G401 (cell line): ENCODE measurements at regions not wholly inside any gene's neighbourhood (a gene's known extent, or its start where the extent isn't known, plus 50 kb on each side); places are given as distances from the start of the nearest gene placed in this dataset.
A peak's percentile ranks its signal among the peaks of the same experiment; 100 is the strongest.

Experiments used
- DNase-seq: peaks from one replicate; pipeline ENCODE4 v3.0.0-alpha.2; 2015; ENCODE audit warnings: low spot score
- in situ Hi-C: cut with HindIII; loops from 2 replicates; pipeline ENCODE4 v1.10.0; 2016; ENCODE audit warnings: low sequenced_read_pairs, mixed read lengths

DNA sequence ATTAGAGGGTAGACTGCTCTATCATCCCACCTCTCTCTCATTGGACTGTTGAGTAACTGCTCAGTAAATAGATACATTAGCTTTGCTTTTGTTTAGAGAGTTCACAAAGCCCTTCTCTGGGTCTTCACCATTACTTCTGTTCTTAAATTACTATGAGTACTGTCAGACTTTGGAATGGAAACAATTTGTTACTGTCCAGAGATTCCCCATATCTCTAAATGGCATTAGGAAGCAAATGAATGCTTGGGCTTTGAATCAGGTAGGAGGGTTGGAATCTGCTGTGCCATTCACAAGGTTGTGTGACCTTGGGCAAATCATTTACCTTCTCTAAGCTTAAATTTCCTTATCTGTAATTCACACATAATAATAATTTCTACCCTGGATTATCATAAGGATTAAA lies 541.0 kb upstream of the FZD8 start:
- in situ Hi-C loops = no loop called here
- no peak for DNase-seq

DNA sequence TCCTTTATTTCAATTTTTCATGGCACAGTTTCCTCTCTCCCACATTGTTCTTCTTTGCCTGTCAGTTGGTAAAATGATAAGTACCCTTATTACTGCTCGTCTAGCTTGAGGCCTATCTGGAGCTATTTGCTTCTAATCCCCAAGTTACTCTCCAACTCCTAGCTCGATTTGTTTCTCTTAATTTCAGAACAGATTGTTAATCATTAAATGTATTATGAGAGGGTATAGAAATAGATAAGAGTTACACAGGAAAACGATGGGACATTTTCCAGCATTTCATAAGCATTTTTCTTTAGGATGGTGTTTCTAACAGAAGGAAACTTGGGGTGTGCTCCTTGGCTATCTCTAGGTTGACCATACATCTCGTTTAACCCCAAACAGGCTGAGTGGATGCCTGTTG lies 540.5 kb upstream of the FZD8 start:
- in situ Hi-C loops = no loop called here
- no peak for DNase-seq

- peak; percentile 3 for DNase-seq
- in situ Hi-C loops = no loop called here
These were observed 540.1 kb upstream of the FZD8 start for GRCh38 chr10:36182179-36182566.

DNA sequence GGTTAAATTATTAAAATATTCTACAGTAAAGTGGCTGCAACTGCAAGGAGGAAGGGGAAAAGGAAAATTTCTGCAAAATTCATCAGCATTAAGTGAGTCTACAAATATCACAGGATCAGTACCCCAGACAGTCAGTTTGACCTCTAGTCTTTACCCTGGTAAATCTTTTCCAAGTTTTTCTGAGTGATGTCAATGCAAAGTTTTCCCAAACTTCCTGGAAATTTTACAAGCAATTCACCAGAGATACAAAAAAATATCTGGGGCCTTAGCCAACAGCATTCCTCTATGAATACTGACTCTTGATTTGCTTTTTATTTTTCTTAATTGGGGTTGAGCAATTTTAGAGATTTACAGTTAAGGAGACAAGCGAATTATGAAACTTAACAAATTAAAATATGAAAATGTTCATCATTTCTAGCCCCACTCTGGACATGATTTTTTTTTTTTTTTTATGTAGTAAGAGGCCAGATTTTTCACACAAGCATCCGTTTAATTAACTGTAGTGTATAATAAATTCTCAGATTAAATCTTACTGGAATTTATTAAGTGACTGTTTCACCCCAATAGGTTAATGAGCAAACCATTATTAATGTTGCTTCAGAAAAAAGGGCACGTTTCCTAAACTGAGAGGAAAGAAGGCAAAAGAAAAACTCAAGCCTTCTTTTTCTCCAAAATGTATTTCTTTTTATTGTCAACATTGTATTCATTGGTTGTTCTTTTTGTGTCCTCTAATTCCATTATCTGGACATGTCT lies 539.5 kb upstream of the FZD8 start:
- in situ Hi-C loops = no loop called here
- DNase-seq = no peak

- in situ Hi-C loops = no loop called here
- DNase-seq = no peak
These were observed 536.5 kb upstream of the FZD8 start for GRCh38 chr10:36178616-36179015.

DNA sequence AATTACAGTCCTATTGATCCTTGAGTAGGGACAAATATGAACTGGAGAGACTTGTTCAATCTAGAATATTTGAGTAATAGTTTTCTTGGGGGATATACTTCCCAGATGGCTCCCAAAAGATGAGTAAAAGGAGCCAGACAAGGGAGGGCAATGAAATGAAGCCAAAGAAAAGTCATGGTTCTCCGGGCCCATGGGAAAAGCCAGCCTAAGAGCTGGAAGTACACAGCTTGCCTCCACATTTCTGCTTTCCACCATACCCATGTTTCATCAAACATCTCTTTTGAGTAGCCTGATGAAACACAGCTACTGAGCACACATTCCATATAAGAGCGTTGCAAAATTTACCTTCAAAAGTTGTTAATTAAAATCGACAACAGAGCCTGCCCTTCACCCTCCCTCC lies 535.0 kb upstream of the FZD8 start:
- in situ Hi-C loops = no loop called here
- no peak for DNase-seq

DNA sequence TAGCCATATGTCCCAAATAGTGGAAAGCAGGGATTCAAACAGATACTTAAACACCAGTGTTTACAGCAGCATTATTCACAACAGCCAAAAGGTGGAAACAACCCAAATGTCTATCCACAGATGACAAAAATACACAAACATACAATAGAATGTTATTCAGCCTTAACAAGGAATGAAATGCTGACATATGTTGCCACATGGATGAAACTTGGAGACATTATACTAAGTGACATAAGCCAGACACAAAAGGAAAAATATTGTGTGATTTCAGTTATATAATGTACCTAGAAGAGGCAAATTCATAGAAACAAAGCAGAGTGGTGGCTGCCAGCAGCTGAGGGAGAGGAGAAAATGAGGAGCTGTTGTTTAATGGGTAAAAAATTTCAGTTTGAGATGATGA lies 533.9 kb upstream of the FZD8 start:
- no peak for DNase-seq
- in situ Hi-C loops = no loop called here

DNA sequence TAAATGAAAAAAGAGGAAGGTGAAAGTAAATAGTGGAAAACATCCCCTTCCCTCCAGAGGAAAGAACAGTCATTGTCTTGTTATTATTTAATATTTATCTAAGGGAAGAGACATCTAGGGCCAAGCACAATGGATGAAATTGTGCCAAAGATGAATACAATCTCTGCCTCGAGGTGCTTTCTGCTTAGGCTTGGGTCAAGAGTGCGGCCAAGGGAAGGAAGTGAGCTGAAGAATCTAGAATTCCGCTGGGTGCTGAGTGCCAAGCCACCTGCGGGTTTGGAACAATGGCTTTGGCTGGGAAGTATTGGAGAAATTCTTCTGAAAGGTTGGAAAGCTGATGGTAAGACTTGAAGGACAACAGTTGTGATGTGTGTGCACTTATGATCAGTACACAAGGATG lies 531.3 kb upstream of the FZD8 start:
- no peak for DNase-seq
- in situ Hi-C loops = no loop called here

- in situ Hi-C loops = no loop called here
- DNase-seq = no peak
These were observed 530.2 kb upstream of the FZD8 start for GRCh38 chr10:36171953-36172940.

- in situ Hi-C loops = no loop called here
- no peak for DNase-seq
These were observed 529.5 kb upstream of the FZD8 start for GRCh38 chr10:36171556-36171952.

- in situ Hi-C loops = no loop called here
These were observed 528.9 kb upstream of the FZD8 start for GRCh38 chr10:36170943-36171501.

DNA sequence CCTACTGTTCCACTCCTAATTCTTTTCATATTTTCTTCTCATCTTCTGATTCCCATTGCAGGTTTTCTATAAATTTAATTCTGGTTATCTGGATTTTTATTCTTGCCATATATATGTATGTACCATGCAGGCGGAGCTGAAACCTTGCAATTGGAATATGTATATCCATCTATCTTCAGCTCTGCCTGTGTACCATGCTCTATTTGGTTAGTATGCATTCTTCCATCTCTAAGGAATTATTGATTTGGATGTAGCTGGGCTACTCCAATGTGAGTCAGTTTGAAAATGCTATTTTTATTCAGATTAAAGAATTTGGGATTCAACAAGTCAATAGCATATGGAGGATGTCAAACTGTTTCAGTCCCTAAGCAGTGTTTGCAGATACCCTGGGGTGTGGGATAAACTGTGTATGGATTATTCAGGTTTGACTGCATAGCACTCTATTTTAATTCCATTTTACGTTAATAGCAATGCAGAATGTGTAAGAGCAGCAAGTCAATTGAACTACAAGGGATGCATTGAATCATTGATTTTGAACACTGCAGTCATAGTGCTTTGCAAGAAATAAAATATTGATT lies 528.1 kb upstream of the FZD8 start:
- in situ Hi-C loops = no loop called here
- DNase-seq = no peak

More at GRCh38 chr10:36170943-36171501, 528.9 kb upstream of the FZD8 start:
- no peak for DNase-seq

DNA sequence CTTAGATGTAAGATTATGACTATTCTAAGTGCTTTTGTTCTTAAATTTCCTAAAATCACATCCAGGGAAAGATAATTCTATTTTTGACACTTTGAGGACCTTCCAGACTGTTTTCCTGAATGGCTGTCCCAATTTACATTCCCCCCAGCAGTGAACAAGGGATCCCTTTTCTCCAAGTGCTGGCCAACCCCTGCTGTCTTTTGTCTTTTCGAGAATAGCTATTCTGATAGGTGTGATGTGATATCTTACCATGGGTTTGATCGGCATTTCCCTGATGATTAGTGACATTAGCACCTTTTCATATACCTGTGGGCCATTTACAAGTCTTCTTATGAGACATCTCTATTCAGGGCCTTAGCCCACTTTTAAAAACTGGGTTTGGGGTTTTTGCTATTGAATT lies 526.7 kb upstream of the FZD8 start:
- no peak for DNase-seq
- in situ Hi-C loops = no loop called here

GRCh38 chr10:36164556-36165504 lies 522.7 kb upstream of the FZD8 start:
- no peak for DNase-seq
- in situ Hi-C loops = no loop called here

DNA sequence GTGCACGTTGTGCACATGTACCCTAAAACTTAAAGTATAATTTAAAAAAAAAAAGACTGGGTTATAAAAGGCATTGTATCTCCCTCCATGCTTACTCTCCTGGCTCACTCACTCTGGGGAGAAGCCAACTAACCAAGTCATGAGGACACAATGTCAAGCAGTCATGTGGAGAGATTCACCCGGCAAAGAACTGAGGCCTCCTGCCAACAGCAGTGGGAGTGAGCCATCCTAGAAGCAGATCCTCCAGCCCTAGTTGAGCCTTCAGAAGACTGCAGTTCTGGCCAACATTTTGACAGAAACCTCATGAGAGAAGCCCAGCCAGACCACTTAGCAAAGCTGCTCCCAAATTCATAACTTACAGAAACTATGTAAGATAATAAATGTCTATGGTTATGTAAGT lies 521.7 kb upstream of the FZD8 start:
- in situ Hi-C loops = no loop called here
- no peak for DNase-seq

DNA sequence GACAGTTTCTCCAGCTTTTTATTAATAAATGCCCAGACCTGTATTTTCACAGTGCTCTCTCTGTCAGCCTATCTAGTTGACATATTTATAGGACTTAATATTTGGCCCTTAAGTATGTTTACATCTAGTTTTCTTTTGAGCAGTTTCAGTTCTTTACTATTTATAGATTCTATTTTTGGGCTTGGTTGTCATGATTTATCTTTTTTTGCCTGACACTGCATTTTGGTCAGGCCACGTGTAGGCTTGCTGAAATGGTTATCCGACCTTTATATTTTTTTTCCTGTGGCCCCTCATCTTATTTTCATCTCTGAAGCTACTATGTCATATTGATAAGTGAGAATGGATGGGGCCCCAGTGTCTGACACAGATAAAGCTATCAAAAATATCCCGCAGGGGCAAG lies 515.4 kb upstream of the FZD8 start:
- DNase-seq = no peak

DNA sequence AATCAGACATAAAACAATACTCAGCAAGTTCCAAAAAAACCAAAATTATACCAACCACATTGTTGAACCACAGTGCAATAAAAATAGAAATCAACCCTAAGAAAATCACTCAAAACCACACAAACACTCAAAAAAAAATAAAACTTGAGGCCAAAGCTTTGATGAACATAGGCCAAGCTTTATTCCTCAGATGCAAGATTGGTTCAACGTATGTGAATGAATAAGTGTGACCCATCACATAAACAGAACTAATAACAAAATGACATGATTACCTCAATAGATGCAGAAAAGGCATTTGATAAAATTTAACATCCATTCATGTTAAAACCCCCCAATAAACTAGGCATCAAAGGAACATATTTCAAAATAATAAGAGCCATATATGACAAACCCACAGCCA lies 506.1 kb upstream of the FZD8 start:
- DNase-seq = no peak
- in situ Hi-C loops = no loop called here

More for the DNA sequence above, 515.4 kb upstream of the FZD8 start:
- in situ Hi-C loops = no loop called here

DNA sequence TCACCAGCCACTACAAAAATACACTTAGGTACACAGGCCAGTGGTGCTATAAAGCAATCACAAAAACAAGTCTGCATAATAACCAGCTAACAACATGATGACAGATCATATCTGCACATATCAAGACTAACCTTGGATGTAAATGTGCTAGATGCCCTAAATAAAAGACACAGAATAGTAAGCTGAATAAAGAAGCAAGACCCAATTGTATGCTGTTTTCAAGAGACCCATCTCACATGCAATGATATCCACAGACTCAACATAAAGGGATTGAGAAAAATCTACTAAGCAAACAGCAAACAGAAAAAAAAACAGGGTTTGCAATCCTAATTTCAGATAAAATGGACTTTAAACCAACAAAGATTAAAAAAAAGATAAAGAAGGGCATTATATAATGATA lies 505.4 kb upstream of the FZD8 start:
- in situ Hi-C loops = no loop called here

More for the DNA sequence above, 505.4 kb upstream of the FZD8 start:
- DNase-seq = no peak
